ENCODE measurements at regions not wholly inside any gene's neighbourhood (a gene's known extent, or its start where the extent isn't known, plus 50 kb on each side); places are given as distances from the start of the nearest gene placed in this dataset.

GRCh38 chr11:80872116-80872728 is 1431.4 kb upstream of the TENM4 start:
- H3K4me3 Mint-ChIP-seq, result no peak overlapping the region
- no peaks in the 10 kb centered on the region for H3K36me3 Mint-ChIP-seq (ENCODE audit: low read depth)
- TF ChIP-seq CTCF (conservative IDR thresholded peaks at IDR 0.05), result no peak
- no peak overlapping the region for H3K27ac ChIP-seq (ENCODE audit: low read depth, low read length)
- H3K4me3 ChIP-seq (ENCODE audit: low read length), result no peak overlapping the region
- H3K4me1 ChIP-seq (ENCODE audit: control insufficient read depth, insufficient read depth, low read length), result no peaks in the 10 kb centered on the region
- no peak overlapping the region for H3K9ac ChIP-seq (ENCODE audit: extremely low read depth, low read length, poor library complexity, severe bottlenecking)
- H3K4me1 Mint-ChIP-seq, result no peaks in the 10 kb centered on the region
- no peaks in the 10 kb centered on the region for H3K36me3 ChIP-seq (ENCODE audit: control insufficient read depth, insufficient read depth, low read length)
- H3K9me3 ChIP-seq (ENCODE audit: control insufficient read depth, low read length), result no peaks in the 10 kb centered on the region
- no peak for DNase-seq
- H3K27ac Mint-ChIP-seq, result no peak overlapping the region
- H3K9me3 Mint-ChIP-seq, result no peaks in the 10 kb centered on the region
- H3K27me3 Mint-ChIP-seq (ENCODE audit: insufficient read depth), result no peaks in the 10 kb centered on the region
- H3K27me3 ChIP-seq (ENCODE audit: control insufficient read depth, insufficient read depth, low read length, poor library complexity, severe bottlenecking), result no peaks in the 10 kb centered on the region

- no peak overlapping the region for H3K27ac ChIP-seq (ENCODE audit: low read depth, low read length)
- Mint-ChIP-seq H3K9me3 (no peaks in the 10 kb centered on the region), H3K4me3 (no peak overlapping the region), H3K36me3 (ENCODE audit: low read depth) (no peaks in the 10 kb centered on the region), H3K27ac (no peak overlapping the region), H3K27me3 (ENCODE audit: insufficient read depth) (no peaks in the 10 kb centered on the region), H3K4me1 (no peaks in the 10 kb centered on the region)
- H3K36me3 ChIP-seq (ENCODE audit: control insufficient read depth, insufficient read depth, low read length), result no peaks in the 10 kb centered on the region
- no peak overlapping the region for H3K9ac ChIP-seq (ENCODE audit: extremely low read depth, low read length, poor library complexity, severe bottlenecking)
- 89 to 100% methylated on average over 1 of the region's 1 CpG for whole genome bisulfite sequencing, 2 experiments (ENCODE audit: insufficient coverage in 1 of 2, insufficient read length in 1 of 2)
- H3K27me3 ChIP-seq (ENCODE audit: control insufficient read depth, insufficient read depth, low read length, poor library complexity, severe bottlenecking), result no peaks in the 10 kb centered on the region
- no peak for DNase-seq
- no peaks in the 10 kb centered on the region for H3K4me1 ChIP-seq (ENCODE audit: control insufficient read depth, insufficient read depth, low read length)
- TF ChIP-seq CTCF (conservative IDR thresholded peaks at IDR 0.05), result no peak
- H3K9me3 ChIP-seq (ENCODE audit: control insufficient read depth, low read length), result no peaks in the 10 kb centered on the region
- H3K4me3 ChIP-seq (ENCODE audit: low read length), result no peak overlapping the region
These were observed 1428.0 kb upstream of the TENM4 start for GRCh38 chr11:80868831-80869230.

GRCh38 chr11:80862011-80862410 is 1421.2 kb upstream of the TENM4 start:
- Histone ChIP-seq H3K27ac (ENCODE audit: low read depth, low read length) (no peak overlapping the region), H3K9me3 (ENCODE audit: control insufficient read depth, low read length) (no peaks in the 10 kb centered on the region), H3K27me3 (ENCODE audit: control insufficient read depth, insufficient read depth, low read length, poor library complexity, severe bottlenecking) (no peaks in the 10 kb centered on the region), H3K9ac (ENCODE audit: extremely low read depth, low read length, poor library complexity, severe bottlenecking) (no peak overlapping the region), H3K4me3 (ENCODE audit: low read length) (no peak overlapping the region), H3K36me3 (ENCODE audit: control insufficient read depth, insufficient read depth, low read length) (no peaks in the 10 kb centered on the region), H3K4me1 (ENCODE audit: control insufficient read depth, insufficient read depth, low read length) (no peaks in the 10 kb centered on the region)
- Mint-ChIP-seq H3K9me3 (no peaks in the 10 kb centered on the region), H3K4me3 (no peak overlapping the region), H3K4me1 (no peaks in the 10 kb centered on the region), H3K36me3 (ENCODE audit: low read depth) (no peaks in the 10 kb centered on the region), H3K27ac (no peak overlapping the region), H3K27me3 (ENCODE audit: insufficient read depth) (no peaks in the 10 kb centered on the region)
- no peak for DNase-seq
- 95 to 100% methylated on average over 2 to 5 of the region's 5 CpGs for WGBS, 2 experiments (ENCODE audit: insufficient coverage in 1 of 2, insufficient read length in 1 of 2)
- no peak for TF ChIP-seq CTCF (conservative IDR thresholded peaks at IDR 0.05)

Data from endodermal cell (in vitro differentiated cells).